ENCODE measurements at regions not wholly inside any gene's neighbourhood (a gene's known extent, or its start where the extent isn't known, plus 50 kb on each side); places are given as distances from the start of the nearest gene placed in this dataset.

DNA sequence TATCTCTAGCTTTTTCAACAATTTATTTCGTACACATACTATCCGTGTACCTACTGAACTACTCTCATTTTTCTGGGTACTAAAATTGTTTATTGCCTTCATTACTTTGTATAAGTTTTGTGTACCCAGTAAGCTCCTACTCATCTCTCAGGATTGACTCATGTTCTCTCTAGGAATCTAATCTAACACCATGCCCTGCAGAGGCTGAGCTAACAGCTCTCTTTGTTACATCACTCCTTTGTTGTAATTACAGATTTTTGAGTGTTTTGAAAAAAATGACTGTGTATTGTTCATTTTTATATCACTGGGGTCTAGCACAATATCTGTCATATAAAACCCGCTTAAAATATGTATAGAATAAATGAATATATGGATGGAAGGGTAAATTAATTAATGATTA is 167.1 kb downstream of the ATP6V1G3 start (continued):
- TF ChIP-seq MAZ (IDR thresholded peaks at IDR 0.05; ENCODE audit: borderline replicate concordance, low read depth, low read length) (no peak), MAZ (CRISPR knock-in tag; IDR thresholded peaks at IDR 0.05; ENCODE audit: low read depth) (no peak), SRSF1 (optimal IDR thresholded peaks at IDR 0.05; ENCODE audit: low read depth, low read length) (no peak), SSRP1 (CRISPR knock-in tag; IDR thresholded peaks at IDR 0.05) (no peak), ZUFSP (CRISPR knock-in tag; IDR thresholded peaks at IDR 0.05; ENCODE audit: borderline replicate concordance) (no peak), EED (CRISPR knock-in tag; IDR thresholded peaks at IDR 0.05) (no peak), HNRNPUL1 (IDR thresholded peaks at IDR 0.05; ENCODE audit: low read depth, low read length) (no peak), PBX3 (CRISPR knock-in tag; IDR thresholded peaks at IDR 0.05; ENCODE audit: borderline replicate concordance) (no peak), MXI1 (IDR thresholded peaks at IDR 0.05; ENCODE audit: borderline replicate concordance, low read depth, low read length) (no peak)

Data from HepG2 (cell line).